NCI-H2227 treated with DMSO at 0.1 percent for 48 hours (cell line): ENCODE measurements at regions not wholly inside any gene's neighbourhood (a gene's known extent, or its start where the extent isn't known, plus 50 kb on each side); places are given as distances from the start of the nearest gene placed in this dataset.
"Not testable (repeated sequence)": the region's sequence is repeated elsewhere in the genome, so short reads cannot be mapped to it uniquely, and the experiment has no call there.

ENCODE experiments used
- DNase-seq: peaks from one replicate; lab custom pipeline; 2025; lab: John Stamatoyannopoulos, UW

GRCh38 chr13:89215319-89215718 lies 1544.1 kb downstream of the SLITRK5 start:
- DNase-seq = not testable (repeated sequence)

GRCh38 chr13:89217813-89218212 lies 1546.6 kb downstream of the SLITRK5 start:
- DNase-seq = no peak

- no peak for DNase-seq
Observed at GRCh38 chr13:89221557-89222158, 1550.5 kb downstream of the SLITRK5 start.

GRCh38 chr13:89227356-89227755 lies 1556.2 kb downstream of the SLITRK5 start:
- DNase-seq = no peak

- no peak for DNase-seq
Observed at GRCh38 chr13:89238496-89238895, 1567.3 kb downstream of the SLITRK5 start.

GRCh38 chr13:89239361-89240127 lies 1568.4 kb downstream of the SLITRK5 start:
- DNase-seq = no peak

GRCh38 chr13:89255844-89256406 lies 1584.8 kb downstream of the SLITRK5 start:
- no peak for DNase-seq

GRCh38 chr13:89267734-89268133 lies 1596.6 kb downstream of the SLITRK5 start:
- DNase-seq = no peak

GRCh38 chr13:89269737-89270136 lies 1598.6 kb downstream of the SLITRK5 start:
- no peak for DNase-seq

- no peak for DNase-seq
Observed at GRCh38 chr13:89270736-89271135, 1599.6 kb downstream of the SLITRK5 start.

GRCh38 chr13:89279374-89279773 lies 1608.2 kb downstream of the SLITRK5 start:
- no peak for DNase-seq

- DNase-seq = no peak
Observed at GRCh38 chr13:89281331-89281730, 1610.2 kb downstream of the SLITRK5 start.

GRCh38 chr13:89282241-89282640 lies 1611.1 kb downstream of the SLITRK5 start:
- no peak for DNase-seq

- no peak for DNase-seq
Observed at GRCh38 chr13:89287381-89287780, 1616.2 kb downstream of the SLITRK5 start.

- DNase-seq = no peak
Observed at GRCh38 chr13:89294115-89294867, 1623.1 kb downstream of the SLITRK5 start.

- no peak for DNase-seq
Observed at GRCh38 chr13:89307278-89307677, 1636.1 kb downstream of the SLITRK5 start.

GRCh38 chr13:89310943-89311672 lies 1639.9 kb downstream of the SLITRK5 start:
- DNase-seq = no peak

GRCh38 chr13:89315287-89315686 lies 1644.1 kb downstream of the SLITRK5 start:
- no peak for DNase-seq

GRCh38 chr13:89322466-89322865 lies 1651.3 kb downstream of the SLITRK5 start:
- peak; percentile 2 for DNase-seq

- DNase-seq = no peak
Observed at GRCh38 chr13:89324582-89324981, 1653.4 kb downstream of the SLITRK5 start.

GRCh38 chr13:89343165-89343564 lies 1672.0 kb downstream of the SLITRK5 start:
- DNase-seq = no peak

- DNase-seq = no peak
Observed at GRCh38 chr13:89352384-89352783, 1681.2 kb downstream of the SLITRK5 start.
